ENCODE measurements at regions not wholly inside any gene's neighbourhood (a gene's known extent, or its start where the extent isn't known, plus 50 kb on each side); places are given as distances from the start of the nearest gene placed in this dataset.

- no TSS peak for BruUV-seq (replicated peaks)
- H3K4me3 ChIP-seq (replicated peaks in 1 of 2; ENCODE audit: low read depth in 1 of 2, low read length in 2 of 2): no peak overlapping the region
- ChIA-PET RAD21 (ENCODE audit: low non-redundant PET in 1 of 2, low total read pairs in 2 of 2, uncharacterized antibody in 2 of 2, unreplicated experiment in 2 of 2) (no interaction called here), POLR2A (no interaction called here), CTCF (no interaction called here)
- TF ChIP-seq SP1 (IDR thresholded peaks at IDR 0.05; ENCODE audit: low read depth) (no peak), ZNF274 (IDR thresholded peaks at IDR 0.05; ENCODE audit: low read depth, low read length) (no peak), SIN3A (IDR thresholded peaks at IDR 0.05; ENCODE audit: low read depth) (no peak), CTCF (IDR thresholded peaks at IDR 0.05 in 2 of 3, conservative IDR thresholded peaks at IDR 0.05 in 1 of 3; ENCODE audit: borderline replicate concordance in 1 of 3, insufficient read depth in 1 of 3, low read depth in 2 of 3, low read length in 2 of 3) (no peak), MAX (IDR thresholded peaks at IDR 0.05) (no peak), JUND (IDR thresholded peaks at IDR 0.05) (no peak), EZH2phosphoT487 (IDR thresholded peaks at IDR 0.05; ENCODE audit: borderline replicate concordance) (no peak), ZBTB33 (IDR thresholded peaks at IDR 0.05; ENCODE audit: extremely low read depth, insufficient replicate concordance, low read length) (no peak), SRF (IDR thresholded peaks at IDR 0.05; ENCODE audit: low read depth) (no peak), ELF1 (IDR thresholded peaks at IDR 0.05; ENCODE audit: borderline replicate concordance, low read depth) (no peak)
- TF ChIP-seq, protein P1, sequence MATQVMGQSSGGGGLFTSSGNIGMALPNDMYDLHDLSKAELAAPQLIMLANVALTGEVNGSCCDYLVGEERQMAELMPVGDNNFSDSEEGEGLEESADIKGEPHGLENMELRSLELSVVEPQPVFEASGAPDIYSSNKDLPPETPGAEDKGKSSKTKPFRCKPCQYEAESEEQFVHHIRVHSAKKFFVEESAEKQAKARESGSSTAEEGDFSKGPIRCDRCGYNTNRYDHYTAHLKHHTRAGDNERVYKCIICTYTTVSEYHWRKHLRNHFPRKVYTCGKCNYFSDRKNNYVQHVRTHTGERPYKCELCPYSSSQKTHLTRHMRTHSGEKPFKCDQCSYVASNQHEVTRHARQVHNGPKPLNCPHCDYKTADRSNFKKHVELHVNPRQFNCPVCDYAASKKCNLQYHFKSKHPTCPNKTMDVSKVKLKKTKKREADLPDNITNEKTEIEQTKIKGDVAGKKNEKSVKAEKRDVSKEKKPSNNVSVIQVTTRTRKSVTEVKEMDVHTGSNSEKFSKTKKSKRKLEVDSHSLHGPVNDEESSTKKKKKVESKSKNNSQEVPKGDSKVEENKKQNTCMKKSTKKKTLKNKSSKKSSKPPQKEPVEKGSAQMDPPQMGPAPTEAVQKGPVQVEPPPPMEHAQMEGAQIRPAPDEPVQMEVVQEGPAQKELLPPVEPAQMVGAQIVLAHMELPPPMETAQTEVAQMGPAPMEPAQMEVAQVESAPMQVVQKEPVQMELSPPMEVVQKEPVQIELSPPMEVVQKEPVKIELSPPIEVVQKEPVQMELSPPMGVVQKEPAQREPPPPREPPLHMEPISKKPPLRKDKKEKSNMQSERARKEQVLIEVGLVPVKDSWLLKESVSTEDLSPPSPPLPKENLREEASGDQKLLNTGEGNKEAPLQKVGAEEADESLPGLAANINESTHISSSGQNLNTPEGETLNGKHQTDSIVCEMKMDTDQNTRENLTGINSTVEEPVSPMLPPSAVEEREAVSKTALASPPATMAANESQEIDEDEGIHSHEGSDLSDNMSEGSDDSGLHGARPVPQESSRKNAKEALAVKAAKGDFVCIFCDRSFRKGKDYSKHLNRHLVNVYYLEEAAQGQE (IDR thresholded peaks at IDR 0.05; ENCODE audit: low read depth): no peak
- intact Hi-C loops (cut with micrococcal nuclease): no loop called here
- no peak overlapping the region for H2AFZ ChIP-seq (ENCODE audit: low read depth, low read length, poor library complexity, severe bottlenecking)
- no peaks in the 10 kb centered on the region for H4K20me1 ChIP-seq (ENCODE audit: insufficient read depth)
- no peak overlapping the region for H3K4me2 ChIP-seq (ENCODE audit: low read length)
- H3K4me1 ChIP-seq (ENCODE audit: control insufficient read depth in 1 of 2, insufficient read depth in 2 of 2, low read length in 2 of 2): peaks cover 8 to 15% of the 10 kb centered on the region in 2 experiments
- no peaks in the 10 kb centered on the region for H3K9me3 ChIP-seq (ENCODE audit: control insufficient read depth in 1 of 2, insufficient read depth in 1 of 2, low read depth in 1 of 2, low read length in 2 of 2)
- H3K79me2 ChIP-seq (ENCODE audit: insufficient read depth, low read length): no peaks in the 10 kb centered on the region
- no peaks in the 10 kb centered on the region for H3K9me2 ChIP-seq (ENCODE audit: insufficient read depth)
- no peaks in the 10 kb centered on the region; the same call in 1 of the 2 replicates for H3K27me3 ChIP-seq (ENCODE audit: insufficient read depth, low read length)
- no peak overlapping the region for H3K9ac ChIP-seq (ENCODE audit: low read length)
- ATAC-seq (no peak), DNase-seq (ENCODE audit: low read depth, low spot score) (no peak)
- H3K36me3 ChIP-seq (ENCODE audit: control insufficient read depth in 1 of 2, insufficient read depth in 2 of 2, low read length in 2 of 2): no peaks in the 10 kb centered on the region
- no peak overlapping the region for H3K27ac ChIP-seq (ENCODE audit: low read depth, low read length)
These were observed 126.9 kb upstream of the HES1 start for GRCh38 chr3:194009019-194009418.
